Activated CD4-positive, alpha-beta T cell treated with anti-CD3 and anti-CD28 coated beads, Interleukin-2, amount 50 U/mL, for 1 hour (primary cell): ENCODE measurements at regions not wholly inside any gene's neighbourhood (a gene's known extent, or its start where the extent isn't known, plus 50 kb on each side); places are given as distances from the start of the nearest gene placed in this dataset.
"Not testable (repeated sequence)": the region's sequence is repeated elsewhere in the genome, so short reads cannot be mapped to it uniquely, and the experiment has no call there.

Experiments used
- DNase-seq: peaks from one replicate; pipeline ENCODE4 v3.0.0-alpha.2; 2020

GRCh38 chr1:8139941-8140340, 113.8 kb upstream of the ERRFI1 start:
- DNase-seq, result no peak

- DNase-seq, result no peak
Observed at GRCh38 chr1:8139383-8139782, 113.3 kb upstream of the ERRFI1 start.

GRCh38 chr1:8138673-8139072, 112.6 kb upstream of the ERRFI1 start:
- no peak for DNase-seq

- DNase-seq, result no peak
Observed at GRCh38 chr1:8137481-8138244, 111.6 kb upstream of the ERRFI1 start.

- DNase-seq, result no peak
Observed at GRCh38 chr1:8136766-8137165, 110.7 kb upstream of the ERRFI1 start.

GRCh38 chr1:8135250-8135649, 109.1 kb upstream of the ERRFI1 start:
- no peak for DNase-seq

- no peak for DNase-seq
Observed at GRCh38 chr1:8134546-8135235, 108.6 kb upstream of the ERRFI1 start.

GRCh38 chr1:8133657-8134430, 107.7 kb upstream of the ERRFI1 start:
- no peak for DNase-seq

- no peak for DNase-seq
Observed at GRCh38 chr1:8133190-8133589, 107.1 kb upstream of the ERRFI1 start.

- DNase-seq, result no peak
Observed at GRCh38 chr1:8127171-8127641, 101.1 kb upstream of the ERRFI1 start.

- no peak for DNase-seq
Observed at GRCh38 chr1:8122477-8123407, 96.6 kb upstream of the ERRFI1 start.

- DNase-seq, result no peak
Observed at GRCh38 chr1:8122160-8122476, 96.0 kb upstream of the ERRFI1 start.

GRCh38 chr1:8121261-8122159, 95.4 kb upstream of the ERRFI1 start:
- DNase-seq, result no peak

- no peak for DNase-seq
Observed at GRCh38 chr1:8120693-8121260, 94.7 kb upstream of the ERRFI1 start.

GRCh38 chr1:8118736-8119135, 92.6 kb upstream of the ERRFI1 start:
- not testable (repeated sequence) for DNase-seq

- no peak for DNase-seq
Observed at GRCh38 chr1:8118031-8118451, 91.9 kb upstream of the ERRFI1 start.

- DNase-seq, result no peak
Observed at GRCh38 chr1:8116894-8117264, 90.8 kb upstream of the ERRFI1 start.

GRCh38 chr1:8115769-8116167, 89.7 kb upstream of the ERRFI1 start:
- DNase-seq, result no peak

GRCh38 chr1:8115031-8115768, 89.1 kb upstream of the ERRFI1 start:
- DNase-seq, result no peak
